Parathyroid adenoma (tissue), 2 donors: ENCODE measurements at regions not wholly inside any gene's neighbourhood (a gene's known extent, or its start where the extent isn't known, plus 50 kb on each side); places are given as distances from the start of the nearest gene placed in this dataset.
"Not testable (repeated sequence)": the region's sequence is repeated elsewhere in the genome, so short reads cannot be mapped to it uniquely, and the experiment has no call there.

Source experiments
- H2AFZ ChIP-seq: fragments of 300-600 bp; sonication (generic); one replicate; pipeline ENCODE4 v1.7.0; 2017; ENCODE audit warnings: antibody characterized with exemption, mild to moderate bottlenecking
- H3K27ac ChIP-seq: fragments of 300-600 bp; sonication (generic); one replicate; pipeline ENCODE4 v1.7.0; 2017
- H3K27me3 ChIP-seq: fragments of 300-600 bp; sonication (generic); one replicate; pipeline ENCODE4 v1.7.0; 2017; ENCODE audit warnings: low read length; ENCODE audit not compliant: control insufficient read depth, insufficient read depth
- H3K36me3 ChIP-seq: fragments of 300-600 bp; sonication (generic); one replicate; pipeline ENCODE4 v1.7.0; 2017; ENCODE audit warnings: low read length; ENCODE audit not compliant: control insufficient read depth, insufficient read depth
- H3K4me1 ChIP-seq: fragments of 300-600 bp; sonication (generic); one replicate; pipeline ENCODE4 v1.7.0; 2017; ENCODE audit warnings: control low read depth
- H3K4me2 ChIP-seq: fragments of 300-600 bp; sonication (generic); one replicate; pipeline ENCODE4 v1.7.0; 2017; ENCODE audit warnings: low read length
- H3K4me3 ChIP-seq: fragments of 300-600 bp; sonication (generic); one replicate; pipeline ENCODE4 v1.7.0; 2017; ENCODE audit warnings: low read depth, low read length
- H3K79me2 ChIP-seq: fragments of 300-600 bp; sonication (generic); one replicate; pipeline ENCODE4 v1.7.0; 2017; ENCODE audit warnings: control low read depth
- H3K9ac ChIP-seq: fragments of 300-600 bp; sonication (generic); one replicate; pipeline ENCODE4 v1.7.0; 2017; ENCODE audit warnings: mild to moderate bottlenecking
- H3K9me3 ChIP-seq: fragments of 300-600 bp; sonication (generic); one replicate; pipeline ENCODE4 v1.7.0; 2017; ENCODE audit warnings: low read length; ENCODE audit not compliant: control insufficient read depth
- CTCF ChIP-seq: fragments of 300-600 bp; sonication (generic); IDR thresholded peaks from one replicate; pipeline ENCODE4 v1.7.0; 2017; ENCODE audit warnings: antibody characterized with exemption, mild to moderate bottlenecking
- donor health status: primary hyperparathyroidism.

- Histone ChIP-seq H3K4me1 (no peaks in the 10 kb centered on the region), H2AFZ (no peak overlapping the region), H3K4me2 (no peak overlapping the region), H3K27me3 (no peaks in the 10 kb centered on the region), H3K27ac (no peak overlapping the region), H3K9me3 (no peaks in the 10 kb centered on the region), H3K79me2 (no peaks in the 10 kb centered on the region), H3K4me3 (no peak overlapping the region), H3K36me3 (no peaks in the 10 kb centered on the region), H3K9ac (no peak overlapping the region)
- no peak for TF ChIP-seq CTCF
Measured at GRCh38 chrX:45621376-45622041, 420.8 kb upstream of the DIPK2B start.

- Histone ChIP-seq H2AFZ (no peak overlapping the region), H3K4me2 (no peak overlapping the region), H3K4me1 (no peaks in the 10 kb centered on the region)
Measured at GRCh38 chrX:45619290-45619689, 418.6 kb upstream of the DIPK2B start.

GRCh38 chrX:45615591-45615990 is 414.9 kb upstream of the DIPK2B start:
- not testable (repeated sequence) for H3K27me3 ChIP-seq, H3K4me1 ChIP-seq, H3K4me2 ChIP-seq, H3K79me2 ChIP-seq, H3K9ac ChIP-seq, H3K4me3 ChIP-seq, H2AFZ ChIP-seq, H3K36me3 ChIP-seq, H3K9me3 ChIP-seq, H3K27ac ChIP-seq

More at GRCh38 chrX:45619290-45619689, 418.6 kb upstream of the DIPK2B start:
- H3K9ac ChIP-seq = no peak overlapping the region
- H3K4me3 ChIP-seq = no peak overlapping the region
- no peak overlapping the region for H3K27ac ChIP-seq
- no peaks in the 10 kb centered on the region for H3K36me3 ChIP-seq
- H3K79me2 ChIP-seq = no peaks in the 10 kb centered on the region
- H3K9me3 ChIP-seq = no peaks in the 10 kb centered on the region
- no peaks in the 10 kb centered on the region for H3K27me3 ChIP-seq
- TF ChIP-seq CTCF = no peak

- Histone ChIP-seq H3K9me3 (no peaks in the 10 kb centered on the region), H3K4me1 (no peaks in the 10 kb centered on the region), H3K4me2 (no peak overlapping the region), H3K4me3 (no peak overlapping the region), H3K79me2 (no peaks in the 10 kb centered on the region), H3K27ac (no peak overlapping the region), H3K36me3 (no peaks in the 10 kb centered on the region), H3K9ac (no peak overlapping the region), H3K27me3 (no peaks in the 10 kb centered on the region), H2AFZ (no peak overlapping the region)
- TF ChIP-seq CTCF = no peak
Measured at GRCh38 chrX:45614853-45615252, 414.2 kb upstream of the DIPK2B start.

- no peak for TF ChIP-seq CTCF
- Histone ChIP-seq H2AFZ (no peak overlapping the region), H3K4me3 (no peak overlapping the region), H3K9me3 (no peaks in the 10 kb centered on the region), H3K4me1 (no peaks in the 10 kb centered on the region), H3K36me3 (no peaks in the 10 kb centered on the region), H3K27me3 (no peaks in the 10 kb centered on the region), H3K79me2 (no peaks in the 10 kb centered on the region), H3K27ac (no peak overlapping the region), H3K9ac (no peak overlapping the region), H3K4me2 (no peak overlapping the region)
Measured at GRCh38 chrX:45602151-45602550, 401.5 kb upstream of the DIPK2B start.
